ENCODE measurements at regions not wholly inside any gene's neighbourhood (a gene's known extent, or its start where the extent isn't known, plus 50 kb on each side); places are given as distances from the start of the nearest gene placed in this dataset.
"Not testable (repeated sequence)": the region's sequence is repeated elsewhere in the genome, so short reads cannot be mapped to it uniquely, and the experiment has no call there.

DNA sequence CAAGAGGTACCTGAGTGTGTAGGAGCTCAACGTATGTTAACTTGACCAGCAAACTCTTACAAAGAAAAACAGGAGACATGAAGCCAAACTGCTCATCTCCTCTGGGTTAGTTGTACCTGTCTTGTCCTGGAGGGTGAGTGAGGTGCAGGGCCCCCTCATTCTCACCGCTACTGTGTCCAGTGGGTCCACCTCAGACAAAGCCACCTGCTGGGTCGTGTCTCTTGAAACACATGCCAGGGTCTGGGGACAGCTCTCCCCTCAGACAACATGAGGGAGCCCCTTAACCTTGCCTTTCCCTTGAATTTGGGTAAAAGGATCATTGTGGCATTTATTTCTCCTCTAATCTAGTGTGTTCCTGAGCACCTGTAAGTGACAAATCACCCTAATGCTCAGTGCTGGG, 185.6 kb downstream of the TLE3 start:
- intact Hi-C loops (cut with DNase I) = no loop called here
- DNase-seq (no peak), ATAC-seq (no peak)

DNA sequence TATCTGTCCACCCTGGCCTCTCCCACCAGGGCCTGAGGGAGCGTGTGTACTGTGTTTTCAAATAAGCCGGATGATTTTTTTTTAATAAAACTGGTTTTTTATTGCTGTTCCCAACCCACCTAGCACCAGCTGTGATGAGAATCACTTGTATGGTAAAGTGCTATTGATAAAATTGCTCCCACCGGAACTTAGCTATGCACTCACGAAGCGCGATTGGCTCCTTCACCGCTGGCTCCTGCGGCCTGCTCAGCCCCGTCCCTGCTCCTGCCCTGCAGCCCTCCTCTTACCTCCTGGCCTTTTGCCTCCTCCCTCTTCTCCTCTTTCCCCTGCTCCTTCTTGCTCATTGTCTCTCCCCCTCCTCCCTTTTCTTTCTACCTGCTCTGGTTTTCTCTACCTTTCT, 183.7 kb downstream of the TLE3 start:
- intact Hi-C loops (cut with DNase I) = no loop called here
- no peak for ATAC-seq
- no peak for DNase-seq

DNA sequence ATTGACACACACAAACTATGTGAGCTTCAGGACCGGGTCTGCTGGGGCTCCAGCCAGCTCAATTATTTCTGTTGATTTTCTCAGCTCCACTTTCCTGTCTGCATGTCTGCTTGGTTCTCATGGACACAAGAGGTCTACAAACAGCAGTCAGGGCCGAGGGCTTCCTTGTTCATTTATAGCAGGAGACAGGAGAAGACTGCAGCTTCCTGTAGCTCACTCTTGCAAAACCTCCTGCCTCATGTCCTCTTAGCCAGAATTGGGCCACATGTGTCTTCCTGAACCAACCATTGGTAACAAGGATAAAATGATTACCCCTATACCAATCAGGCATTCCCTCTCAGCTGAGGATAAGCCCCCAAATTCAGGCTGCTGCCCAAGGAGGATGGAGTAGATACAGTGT, 182.8 kb downstream of the TLE3 start:
- intact Hi-C loops (cut with DNase I) = no loop called here
- no peak for DNase-seq
- ATAC-seq = no peak

- DNase-seq (no peak), ATAC-seq (no peak)
- intact Hi-C loops (cut with DNase I) = no loop called here
Observed at GRCh38 chr15:69916169-69916785, 181.4 kb downstream of the TLE3 start.

- DNase-seq (no peak), ATAC-seq (no peak)
- intact Hi-C loops (cut with DNase I) = no loop called here
Observed at GRCh38 chr15:69917056-69917455, 180.7 kb downstream of the TLE3 start.

GRCh38 chr15:69919816-69920215, 177.9 kb downstream of the TLE3 start:
- intact Hi-C loops (cut with DNase I) = no loop called here
- DNase-seq = no peak

DNA sequence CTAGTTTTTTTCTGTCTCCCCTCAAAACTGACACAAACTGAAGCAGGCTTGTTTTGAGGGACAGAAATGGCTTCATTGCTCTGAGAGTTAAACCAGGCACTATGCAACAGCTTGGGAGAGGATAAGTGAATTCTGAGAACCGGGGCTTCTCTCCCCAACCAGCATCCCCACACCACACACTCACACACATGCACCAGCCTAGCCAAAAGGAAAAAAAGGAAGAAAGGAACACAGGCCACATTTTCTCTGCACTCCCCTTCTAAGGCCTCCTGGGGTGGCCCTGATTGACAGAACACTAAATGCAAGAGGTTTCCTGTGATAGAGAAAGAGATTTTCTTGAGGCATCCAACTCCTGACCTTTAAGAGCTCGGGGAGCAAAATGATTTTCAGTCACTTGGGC, 177.5 kb downstream of the TLE3 start:
- no peak for ATAC-seq

More at GRCh38 chr15:69919816-69920215, 177.9 kb downstream of the TLE3 start:
- ATAC-seq = no peak

GRCh38 chr15:69921626-69922619, 175.8 kb downstream of the TLE3 start:
- intact Hi-C loops (cut with DNase I) = no loop called here
- DNase-seq (no peak), ATAC-seq (no peak)

More for the DNA sequence above, 177.5 kb downstream of the TLE3 start:
- intact Hi-C loops (cut with DNase I) = no loop called here
- no peak for DNase-seq

- ATAC-seq (no peak), DNase-seq (no peak)
- intact Hi-C loops (cut with DNase I) = no loop called here
Observed at GRCh38 chr15:69924531-69924930, 173.2 kb downstream of the TLE3 start.

DNA sequence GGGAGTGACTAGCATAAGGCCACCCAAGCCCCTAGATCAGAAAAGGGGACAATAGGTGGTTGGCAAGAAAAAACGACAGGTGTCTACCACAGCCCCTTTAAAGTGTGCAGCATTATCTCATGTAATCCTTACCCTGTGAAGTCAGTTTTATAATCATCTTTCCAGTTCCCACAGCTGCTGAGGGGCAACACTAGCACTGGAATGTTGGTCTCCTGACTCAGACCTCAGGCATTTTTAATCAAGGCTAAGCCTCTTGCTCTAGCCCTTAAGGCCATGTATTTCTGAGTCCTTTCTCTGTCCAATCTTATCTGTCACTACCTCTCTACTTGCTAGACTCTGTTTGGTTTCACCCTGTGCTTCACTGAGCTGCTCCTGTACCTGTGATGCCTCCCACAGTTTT, 171.7 kb downstream of the TLE3 start:
- no peak for DNase-seq
- intact Hi-C loops (cut with DNase I) = no loop called here
- ATAC-seq = no peak

GRCh38 chr15:69926721-69927120, 171.0 kb downstream of the TLE3 start:
- intact Hi-C loops (cut with DNase I) = no loop called here
- DNase-seq = no peak
- no peak for ATAC-seq

DNA sequence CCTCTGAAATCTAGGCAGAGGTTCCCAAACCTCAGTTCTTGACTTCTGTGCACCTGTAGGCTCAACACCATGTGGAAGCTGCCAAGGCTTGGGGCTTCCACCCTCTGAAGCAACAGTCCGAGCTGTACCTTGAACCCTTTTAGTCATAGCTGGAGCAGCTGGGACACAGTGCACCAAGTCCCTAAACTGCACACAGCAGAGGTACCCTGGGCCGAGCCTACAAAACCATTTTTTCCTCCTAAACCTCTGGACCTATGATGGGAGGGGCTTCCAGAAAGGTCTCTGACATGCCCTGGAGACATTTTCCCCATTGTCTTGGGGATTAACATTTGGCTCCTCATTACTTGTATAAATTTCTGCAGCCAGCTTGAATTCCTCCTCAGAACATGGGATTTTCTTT, 168.8 kb downstream of the TLE3 start:
- ATAC-seq; DNase-seq; intact Hi-C loops (cut with DNase I): not testable (repeated sequence)

DNA sequence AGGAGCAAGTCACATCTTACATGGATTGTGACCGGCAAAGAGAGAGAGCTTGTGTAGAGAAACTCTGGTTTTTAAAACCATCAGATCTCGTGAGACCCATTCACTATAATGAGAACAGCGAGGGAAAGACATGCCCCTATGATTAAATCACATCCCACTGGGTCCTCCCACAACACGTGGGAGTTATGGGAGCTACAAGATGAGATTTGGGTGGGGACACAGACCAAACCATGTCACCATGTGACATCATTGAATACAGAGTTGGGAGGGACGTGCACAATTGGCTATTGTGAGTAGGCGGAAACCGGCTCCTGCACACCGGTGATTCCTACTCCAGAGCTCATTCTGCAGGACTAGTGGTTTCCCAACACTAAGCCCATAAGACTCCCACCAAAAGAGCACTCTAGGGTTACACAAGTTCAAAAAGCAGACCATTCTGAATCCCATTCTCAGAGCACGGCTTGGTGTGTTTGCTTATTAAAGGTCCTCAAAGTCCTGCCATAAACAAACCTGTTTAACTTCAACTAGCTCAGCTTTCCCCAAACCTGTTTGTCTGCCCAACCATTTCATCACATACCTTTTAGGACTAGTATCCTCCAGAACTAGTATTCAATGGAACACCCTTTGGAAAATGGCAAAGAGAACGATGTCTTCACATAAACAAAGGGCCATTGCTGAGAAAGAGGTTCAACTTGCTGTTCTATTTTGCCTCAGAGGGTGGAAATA, 167.6 kb downstream of the TLE3 start:
- ATAC-seq = no peak

GRCh38 chr15:69930754-69931153, 167.0 kb downstream of the TLE3 start:
- DNase-seq (no peak), ATAC-seq (peak; percentile 48 to 73)
- intact Hi-C loops (cut with DNase I) = no loop called here

More for the DNA sequence above, 167.6 kb downstream of the TLE3 start:
- DNase-seq = no peak
- intact Hi-C loops (cut with DNase I) = no loop called here

GRCh38 chr15:69931156-69931555, 166.6 kb downstream of the TLE3 start:
- intact Hi-C loops (cut with DNase I) = no loop called here
- ATAC-seq (peak; percentile 78 to 90), DNase-seq (no peak)

- ATAC-seq = no peak
- no peak for DNase-seq
- intact Hi-C loops (cut with DNase I) = no loop called here
Observed at GRCh38 chr15:69934607-69935006, 163.1 kb downstream of the TLE3 start.

GRCh38 chr15:69939513-69940440, 157.9 kb downstream of the TLE3 start:
- ATAC-seq = peak in 1 of 2 donors; percentile 33
- intact Hi-C loops (cut with DNase I) = no loop called here
- DNase-seq = no peak

DNA sequence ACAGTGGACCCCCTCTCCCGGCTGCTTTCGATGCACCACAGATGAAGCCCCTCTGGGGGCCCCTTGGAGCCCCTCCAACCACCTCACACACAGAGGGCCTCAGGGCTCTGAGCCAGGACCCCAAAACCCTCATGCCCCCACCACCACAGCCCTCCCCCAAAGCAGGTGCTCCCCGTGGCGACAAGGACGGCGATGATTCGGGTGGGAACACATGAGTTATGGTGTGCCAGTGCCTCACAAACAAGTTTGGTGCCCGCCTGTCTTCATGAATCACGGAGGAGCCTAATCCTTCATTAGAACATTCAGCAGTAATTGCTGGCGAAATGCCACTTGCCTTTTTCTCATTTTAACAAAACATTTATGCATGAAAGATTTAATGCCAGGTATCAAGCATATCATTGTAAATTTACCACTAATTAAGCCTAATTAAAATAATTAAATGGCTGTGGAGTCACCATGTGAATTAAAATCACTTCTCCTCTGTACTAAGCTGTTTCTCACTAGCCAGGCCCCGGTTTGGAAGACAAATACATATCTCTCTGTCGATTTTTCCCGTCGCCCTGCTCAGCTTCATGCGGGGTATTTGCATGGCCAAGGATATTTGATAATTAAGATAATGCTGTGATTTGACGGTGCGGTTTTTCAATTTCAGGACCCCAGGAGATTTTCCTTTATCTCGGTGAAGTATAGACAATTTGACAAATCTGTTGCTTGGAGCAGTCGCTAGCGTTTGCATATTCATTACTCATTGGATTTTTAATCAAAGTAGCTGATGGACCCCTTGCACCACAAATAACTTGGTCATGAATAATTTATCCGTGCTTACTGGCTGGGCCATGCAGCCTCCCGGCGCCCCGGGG, 157.0 kb downstream of the TLE3 start:
- DNase-seq (no peak), ATAC-seq (no peak)
- intact Hi-C loops (cut with DNase I) = no loop called here
